ENCODE measurements at regions not wholly inside any gene's neighbourhood (a gene's known extent, or its start where the extent isn't known, plus 50 kb on each side); places are given as distances from the start of the nearest gene placed in this dataset.
"Not testable (repeated sequence)": the region's sequence is repeated elsewhere in the genome, so short reads cannot be mapped to it uniquely, and the experiment has no call there.

- 87 to 91% methylated on average over 2 of the region's 2 CpGs for WGBS, 2 donors
- Histone ChIP-seq H3K4me1 (no peaks in the 10 kb centered on the region), H3K27ac (no peak overlapping the region), H3K4me3 (no peak overlapping the region), H3K9me3 (no peaks in the 10 kb centered on the region), H3K27me3 (no peaks in the 10 kb centered on the region), H3K36me3 (no peaks in the 10 kb centered on the region)
- no peak for TF ChIP-seq EP300 (IDR thresholded peaks at IDR 0.05)
- TF ChIP-seq POLR2A (IDR thresholded peaks at IDR 0.05) = no peak
- no peak for TF ChIP-seq CTCF (IDR thresholded peaks at IDR 0.05)
- DNase-seq (ENCODE audit: low spot score in 2 of 2) = no peak
Observed at GRCh38 chr9:26129217-26129616, 451.0 kb upstream of the TUSC1 start.

GRCh38 chr9:26125693-26126092 lies 447.4 kb upstream of the TUSC1 start:
- H3K27ac ChIP-seq = no peak overlapping the region
- H3K36me3 ChIP-seq = no peaks in the 10 kb centered on the region
- TF ChIP-seq EP300 (IDR thresholded peaks at IDR 0.05) = no peak
- TF ChIP-seq CTCF (IDR thresholded peaks at IDR 0.05) = no peak
- TF ChIP-seq POLR2A (IDR thresholded peaks at IDR 0.05) = no peak
- no peaks in the 10 kb centered on the region for H3K27me3 ChIP-seq
- DNase-seq (ENCODE audit: low spot score in 2 of 2) = no peak
- no peak overlapping the region for H3K4me3 ChIP-seq
- no peaks in the 10 kb centered on the region for H3K9me3 ChIP-seq
- no peaks in the 10 kb centered on the region for H3K4me1 ChIP-seq
- WGBS, 2 donors = 89 to 91% methylated on average over 5 of the region's 5 CpGs

- H3K36me3 ChIP-seq; H3K4me1 ChIP-seq; H3K9me3 ChIP-seq; DNase-seq (ENCODE audit: low spot score in 2 of 2); H3K4me3 ChIP-seq; H3K27ac ChIP-seq; H3K27me3 ChIP-seq: not testable (repeated sequence)
- WGBS, 2 donors = 42 to 63% methylated on average over 2 of the region's 2 CpGs
Observed at GRCh38 chr9:26116085-26116484, 437.8 kb upstream of the TUSC1 start.

GRCh38 chr9:26112724-26113123 lies 434.5 kb upstream of the TUSC1 start:
- Histone ChIP-seq H3K4me1 (no peaks in the 10 kb centered on the region), H3K27ac (no peak overlapping the region), H3K4me3 (no peak overlapping the region), H3K9me3 (no peaks in the 10 kb centered on the region), H3K27me3 (no peaks in the 10 kb centered on the region), H3K36me3 (no peaks in the 10 kb centered on the region)
- no peak for DNase-seq (ENCODE audit: low spot score in 2 of 2)
- TF ChIP-seq CTCF (IDR thresholded peaks at IDR 0.05) (no peak), EP300 (IDR thresholded peaks at IDR 0.05) (no peak), POLR2A (IDR thresholded peaks at IDR 0.05) (no peak)
- WGBS, 2 donors = 88 to 95% methylated on average over 2 of the region's 2 CpGs

- TF ChIP-seq EP300 (IDR thresholded peaks at IDR 0.05) (no peak), CTCF (IDR thresholded peaks at IDR 0.05) (no peak), POLR2A (IDR thresholded peaks at IDR 0.05) (no peak)
- no peak for DNase-seq (ENCODE audit: low spot score in 2 of 2)
- Histone ChIP-seq H3K4me1 (no peaks in the 10 kb centered on the region), H3K36me3 (no peaks in the 10 kb centered on the region), H3K27me3 (no peaks in the 10 kb centered on the region), H3K27ac (no peak overlapping the region), H3K9me3 (no peaks in the 10 kb centered on the region), H3K4me3 (no peak overlapping the region)
- WGBS, 2 donors = 59 to 62% methylated on average over 1 of the region's 1 CpG
Observed at GRCh38 chr9:26086396-26086795, 408.2 kb upstream of the TUSC1 start.

GRCh38 chr9:26081847-26082246 lies 403.6 kb upstream of the TUSC1 start:
- peaks cover 0 to 4% (median 0%) of the 10 kb centered on the region in 4 donors for H3K9me3 ChIP-seq
- no peak overlapping the region for H3K4me3 ChIP-seq
- WGBS, 2 donors = 81 to 82% methylated on average over 5 of the region's 5 CpGs
- no peak for DNase-seq (ENCODE audit: low spot score in 2 of 2)
- H3K27ac ChIP-seq = no peak overlapping the region
- TF ChIP-seq POLR2A (IDR thresholded peaks at IDR 0.05) (no peak), EP300 (IDR thresholded peaks at IDR 0.05) (no peak), CTCF (IDR thresholded peaks at IDR 0.05) (no peak)
- no peaks in the 10 kb centered on the region for H3K36me3 ChIP-seq
- no peaks in the 10 kb centered on the region for H3K27me3 ChIP-seq
- H3K4me1 ChIP-seq = no peaks in the 10 kb centered on the region
